NCI-H446 (cell line): ENCODE measurements at regions not wholly inside any gene's neighbourhood (a gene's known extent, or its start where the extent isn't known, plus 50 kb on each side); places are given as distances from the start of the nearest gene placed in this dataset.
"Not testable (repeated sequence)": the region's sequence is repeated elsewhere in the genome, so short reads cannot be mapped to it uniquely, and the experiment has no call there.

ENCODE experiments used
- DNase-seq, 2 experiments: peaks; one replicate each; lab custom pipeline; 2025; lab: John Stamatoyannopoulos, UW

GRCh38 chr14:61160798-61161197 is 120.3 kb downstream of the TMEM30B start:
- no peak for DNase-seq

- DNase-seq: no peak
Measured at GRCh38 chr14:61154641-61155040, 126.5 kb downstream of the TMEM30B start.

DNA sequence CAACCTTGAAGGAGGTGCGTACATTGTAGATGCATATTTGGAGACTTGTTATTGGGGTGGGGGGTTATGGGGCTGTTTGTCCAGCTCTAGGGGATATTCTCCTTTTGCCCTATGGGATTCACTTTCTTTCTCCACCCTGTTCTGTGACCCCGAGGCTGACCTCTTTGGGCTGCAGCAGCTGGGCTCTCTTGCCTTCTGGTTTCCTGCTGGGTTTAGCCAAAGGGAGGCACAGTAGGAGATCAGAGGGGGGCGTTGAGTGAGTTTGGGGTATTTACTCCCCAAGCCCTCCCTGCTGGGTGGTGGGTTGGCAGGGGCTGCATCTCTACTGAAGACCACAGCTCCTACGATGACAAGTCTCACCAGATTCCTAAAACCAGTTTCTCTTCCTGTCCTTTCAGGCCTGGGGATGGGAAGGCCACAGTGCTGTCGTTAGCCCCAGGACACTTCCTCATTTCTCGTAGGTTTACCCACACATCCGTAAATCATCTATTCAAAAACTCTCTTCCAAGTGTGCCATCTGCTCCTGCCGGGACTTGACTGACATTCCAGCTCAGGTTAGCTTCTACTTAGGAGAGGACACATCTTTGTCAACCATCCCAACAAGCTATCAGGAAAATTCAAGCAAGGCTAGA is 127.1 kb downstream of the TMEM30B start:
- no peak for DNase-seq

GRCh38 chr14:61153431-61153830 is 127.7 kb downstream of the TMEM30B start:
- no peak for DNase-seq

DNA sequence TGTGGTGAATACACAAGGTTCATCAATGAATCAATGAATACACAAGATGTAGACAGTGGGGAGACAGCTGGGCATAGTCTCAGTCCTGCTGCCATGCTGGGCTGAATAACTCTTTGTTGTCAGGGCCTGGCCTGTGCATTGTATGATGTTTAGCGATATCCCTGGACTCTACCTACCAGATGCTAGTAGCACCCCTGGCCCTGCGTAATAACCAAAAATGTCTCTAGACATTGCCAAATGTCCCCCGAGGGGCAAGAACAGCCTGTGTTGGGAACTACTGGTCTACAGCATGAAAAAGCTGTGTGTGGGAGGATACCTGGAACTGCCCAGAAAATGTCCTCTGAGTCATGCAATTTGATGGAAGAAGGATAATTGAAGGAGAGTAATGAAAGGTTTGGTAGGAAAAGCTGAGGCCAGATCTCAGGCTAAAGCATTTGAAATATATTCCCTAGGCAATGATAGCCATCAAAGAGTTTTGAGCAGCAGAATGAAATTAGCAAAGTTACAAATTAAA is 128.2 kb downstream of the TMEM30B start:
- no peak for DNase-seq

DNA sequence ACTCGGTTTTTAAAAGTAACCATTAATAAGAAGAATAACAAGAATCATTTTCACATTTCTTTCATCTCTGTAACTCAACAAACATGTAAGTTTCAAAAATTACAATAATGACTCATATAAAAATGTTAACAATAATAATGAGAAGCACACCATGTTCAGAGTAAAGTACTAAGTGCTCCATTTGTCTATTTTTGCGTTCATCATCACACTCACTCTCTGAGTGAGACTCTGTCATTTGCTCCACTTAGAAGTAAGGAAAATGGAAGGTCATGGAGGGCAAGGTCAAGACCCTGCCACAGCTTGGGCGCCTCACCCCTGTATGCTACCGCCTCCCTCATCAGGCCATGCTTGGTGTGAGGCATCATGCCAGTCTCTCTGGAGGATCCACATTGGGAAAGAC is 129.9 kb downstream of the TMEM30B start:
- no peak for DNase-seq

GRCh38 chr14:61150851-61151250 is 130.3 kb downstream of the TMEM30B start:
- no peak for DNase-seq

DNA sequence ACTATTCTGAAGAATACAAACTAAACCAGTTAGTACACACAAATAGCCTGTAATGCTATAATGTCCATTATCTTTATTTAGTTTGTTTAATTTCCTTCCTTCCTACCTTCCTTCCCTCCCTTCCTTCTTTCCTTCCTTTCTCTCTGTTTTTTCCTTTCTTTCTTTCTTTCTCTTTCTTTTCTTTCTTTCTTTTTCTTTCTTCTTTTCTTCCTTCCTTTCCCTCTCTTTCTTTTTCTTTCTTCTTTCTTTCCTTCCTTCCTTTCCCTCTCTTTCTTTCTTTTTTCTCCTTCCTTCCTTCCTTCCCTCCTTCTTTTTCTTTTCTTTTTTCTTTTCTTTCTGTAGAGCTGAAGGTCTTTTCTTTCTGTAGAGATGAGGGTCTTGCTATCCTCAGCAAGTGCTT is 131.2 kb downstream of the TMEM30B start:
- no peak for DNase-seq

DNA sequence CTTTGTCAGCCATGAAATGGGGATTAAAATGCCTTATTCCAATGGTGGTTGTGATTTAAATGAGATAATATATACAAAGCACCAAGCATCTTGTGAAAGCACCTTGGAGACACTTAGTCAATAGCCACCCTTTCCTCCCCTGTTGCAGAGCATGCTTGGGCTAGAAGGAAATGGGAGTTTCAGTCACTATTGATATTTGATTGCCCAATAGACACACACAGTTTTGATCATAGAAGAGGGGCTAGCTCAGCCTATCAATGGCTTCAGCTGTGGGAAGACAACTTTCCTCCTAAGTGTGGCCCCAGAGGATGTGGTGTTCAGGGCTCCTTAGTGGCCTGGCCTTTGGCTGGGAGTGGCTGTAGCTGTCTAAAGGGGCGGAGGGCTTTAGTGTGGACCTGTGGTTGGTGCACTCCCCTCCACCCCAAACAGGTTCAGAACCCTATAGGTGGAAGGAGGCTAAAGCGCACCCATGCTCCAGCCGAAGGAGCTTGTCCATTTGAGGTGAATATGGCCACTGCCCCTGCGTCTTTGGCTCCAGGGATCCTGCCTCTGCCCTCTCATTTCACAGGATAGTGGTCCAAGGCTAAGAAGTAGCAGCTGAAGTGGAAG is 132.3 kb downstream of the TMEM30B start:
- no peak for DNase-seq

DNA sequence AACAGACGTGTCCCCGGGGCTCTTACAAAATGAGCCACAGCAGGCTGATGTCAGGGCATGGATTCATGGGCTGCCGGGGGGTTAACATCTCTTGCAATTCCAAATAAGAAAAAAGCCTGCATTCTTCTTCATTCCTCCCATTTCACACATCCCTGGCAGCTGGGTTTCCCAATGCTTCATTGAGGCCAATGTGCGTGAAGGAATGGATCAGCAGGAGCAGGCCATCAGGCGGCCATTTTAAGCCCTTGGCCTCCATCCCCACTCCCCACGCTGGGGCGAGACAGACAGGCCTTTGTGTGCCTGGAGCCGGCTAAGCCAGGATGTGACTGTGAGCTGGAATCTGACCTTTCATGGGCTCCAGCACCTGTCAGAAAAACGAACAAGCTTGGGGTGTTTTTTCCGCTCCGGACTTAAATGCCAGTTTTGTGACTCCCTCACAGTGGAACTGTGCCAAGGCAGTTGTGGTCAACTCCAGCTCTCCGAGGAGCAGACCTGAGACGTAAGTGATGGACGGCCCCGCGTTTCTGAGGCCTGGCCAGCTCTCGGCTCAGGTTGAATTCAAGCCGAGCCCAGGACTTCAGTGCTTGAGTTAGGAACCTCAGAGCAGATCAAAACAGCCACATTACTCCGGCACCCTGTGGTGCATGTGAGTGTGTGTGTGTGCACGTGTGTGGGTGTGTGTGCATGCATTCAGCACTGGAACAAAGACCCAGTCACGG is 133.1 kb downstream of the TMEM30B start:
- DNase-seq: no peak

GRCh38 chr14:61147381-61147821 is 133.7 kb downstream of the TMEM30B start:
- DNase-seq: no peak

DNA sequence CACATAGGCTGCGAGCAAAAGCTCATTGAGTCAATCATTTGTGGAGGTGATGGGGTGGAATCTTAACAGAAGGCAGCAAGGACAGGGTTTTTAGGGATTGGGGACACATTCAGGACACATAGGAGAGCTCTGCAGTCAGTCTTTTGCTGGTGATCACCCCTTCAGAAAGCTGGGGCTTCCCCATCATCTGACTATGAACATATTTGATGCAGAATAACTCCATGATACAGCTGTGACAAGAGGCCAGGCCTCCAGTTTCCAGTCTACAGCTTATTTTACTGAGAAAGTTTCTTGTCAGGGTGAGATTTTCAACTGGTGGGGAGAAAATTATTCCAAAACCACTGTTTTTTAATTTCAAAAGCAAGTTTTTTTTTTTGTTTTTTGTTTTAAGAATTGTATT is 134.2 kb downstream of the TMEM30B start:
- no peak for DNase-seq

GRCh38 chr14:61145903-61146481 is 135.1 kb downstream of the TMEM30B start:
- peak; percentile 5 to 57 for DNase-seq

DNA sequence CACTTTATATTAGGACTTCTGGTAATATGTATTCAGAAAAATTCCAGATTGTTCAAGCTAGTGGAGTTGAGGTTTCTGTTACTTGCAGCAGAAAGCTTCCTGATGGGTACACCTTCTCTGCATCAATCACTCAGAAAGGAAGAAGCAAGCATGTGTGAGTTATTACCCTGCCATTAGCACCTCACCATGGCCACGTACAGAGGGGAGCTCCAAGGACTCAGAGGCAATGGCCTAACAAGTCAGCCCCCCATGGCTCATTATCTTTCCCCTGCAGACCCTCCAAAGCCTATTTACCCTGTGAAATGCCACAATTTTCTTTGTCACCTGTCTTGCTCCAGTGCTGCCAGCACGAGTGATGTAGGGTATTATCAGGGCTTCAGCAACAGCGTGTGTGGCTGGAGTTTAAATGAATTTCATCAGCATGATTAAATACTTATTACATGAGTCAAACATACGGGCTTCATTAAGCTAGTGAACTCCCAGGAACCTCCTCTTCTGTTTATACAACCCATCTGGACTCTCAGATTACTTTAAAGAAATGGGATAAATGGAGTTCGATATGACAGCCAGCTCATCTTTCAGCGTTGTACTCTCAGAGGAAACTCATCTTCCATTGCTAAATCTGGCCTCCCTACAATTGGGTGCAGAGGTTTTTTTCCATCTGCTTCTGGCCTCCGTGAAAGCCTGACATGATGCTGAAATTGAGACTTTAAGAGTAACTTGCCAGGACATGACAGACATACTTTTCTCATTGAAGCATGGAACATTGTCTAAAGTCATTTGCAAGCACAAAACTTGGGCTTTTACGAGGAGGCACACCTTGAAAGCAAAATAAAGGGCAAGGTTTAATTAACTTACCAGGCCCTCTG is 135.9 kb downstream of the TMEM30B start:
- peak; percentile 26 to 51 for DNase-seq

DNA sequence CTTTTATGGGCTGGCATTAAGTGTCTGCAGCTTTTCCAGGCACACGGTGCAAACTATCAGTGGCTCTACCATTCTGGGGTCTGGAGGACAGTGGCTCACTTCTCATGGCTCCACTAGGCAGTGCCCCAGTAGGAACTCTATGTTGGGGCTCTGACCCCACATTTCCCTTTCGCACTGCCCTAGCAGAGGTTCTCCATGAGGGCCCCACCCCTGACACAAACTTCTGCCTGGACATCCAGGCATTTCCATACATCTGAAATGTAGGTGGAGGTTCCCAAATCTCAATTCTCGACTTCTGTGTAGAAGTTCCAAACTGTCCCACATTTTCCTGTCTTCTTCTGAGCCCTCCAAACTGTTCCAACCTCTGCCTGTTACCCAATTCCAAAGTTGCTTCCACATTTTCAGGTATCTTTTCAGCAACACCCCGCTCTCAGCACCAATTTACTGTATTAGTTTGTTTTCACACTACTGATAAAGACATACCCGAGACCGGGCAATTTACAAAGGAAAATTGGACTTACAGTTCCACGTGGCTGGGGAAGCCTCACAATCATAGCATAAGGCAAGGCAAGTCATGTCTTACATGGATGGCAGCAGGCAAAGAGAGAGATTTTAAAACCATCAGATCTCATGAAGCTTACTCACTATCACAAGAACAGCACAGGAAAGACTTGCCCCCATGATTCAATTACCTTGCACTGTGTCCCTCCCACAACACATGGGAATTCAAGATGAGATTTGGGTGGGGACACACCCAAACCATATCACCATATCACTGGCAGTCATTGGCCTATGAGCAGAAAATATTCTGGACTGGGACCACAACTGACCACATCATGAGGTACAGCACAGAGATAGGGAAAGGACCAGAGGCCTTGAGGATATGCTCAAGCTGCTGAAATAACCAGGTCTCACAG is 136.8 kb downstream of the TMEM30B start:
- DNase-seq: not testable (repeated sequence)

- DNase-seq: no peak
Measured at GRCh38 chr14:61140872-61141271, 140.3 kb downstream of the TMEM30B start.

DNA sequence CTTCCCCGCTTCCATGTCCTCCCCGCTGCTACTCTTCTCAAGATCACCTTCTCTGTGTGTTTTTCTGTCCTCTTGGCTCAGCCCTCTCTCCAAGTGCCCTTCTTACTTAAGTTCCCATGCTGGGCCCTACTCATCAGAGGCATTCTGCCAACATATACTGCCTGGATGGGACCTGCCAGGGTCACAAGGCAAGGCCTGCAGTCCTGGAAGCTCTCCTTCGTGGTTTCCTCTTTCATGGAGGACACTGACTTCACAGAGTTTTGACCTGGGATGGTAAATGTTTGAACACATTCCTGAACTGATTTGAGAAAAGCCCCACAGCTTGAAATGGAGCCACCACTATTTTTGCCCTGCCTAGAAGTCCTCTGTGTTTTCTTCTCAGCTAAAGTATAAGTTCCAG is 140.9 kb downstream of the TMEM30B start:
- no peak for DNase-seq

GRCh38 chr14:61139006-61139599 is 142.0 kb downstream of the TMEM30B start:
- DNase-seq: no peak

- no peak for DNase-seq
Measured at GRCh38 chr14:61132894-61133293, 148.2 kb downstream of the TMEM30B start.

DNA sequence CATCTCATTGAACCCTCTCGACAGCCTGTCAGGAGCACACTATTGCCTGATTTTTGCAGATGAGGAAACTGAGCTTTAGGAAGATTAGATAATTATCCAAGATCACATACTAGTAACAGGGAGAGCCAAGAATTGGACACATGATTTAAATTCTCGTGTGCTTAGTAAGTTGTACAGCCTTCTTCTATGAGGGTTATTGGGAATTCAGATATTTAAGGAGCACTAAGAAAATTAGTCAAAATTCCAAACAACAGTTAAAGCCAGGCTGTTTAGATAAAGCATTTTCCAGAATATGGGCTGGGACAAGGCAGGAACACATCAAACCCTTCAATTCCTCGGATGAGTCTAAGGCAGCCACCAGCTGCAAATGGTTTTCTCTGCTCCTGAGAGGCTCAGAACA is 148.8 kb downstream of the TMEM30B start:
- no peak for DNase-seq
